Mucosa of descending colon (tissue), 3 donors: ENCODE measurements at regions not wholly inside any gene's neighbourhood (a gene's known extent, or its start where the extent isn't known, plus 50 kb on each side); places are given as distances from the start of the nearest gene placed in this dataset.

Experiments used
- ATAC-seq: fragments of 200-7000 bp; cut with Tn5 transposase; one replicate; pipeline ENCODE4 v1.9.1; 2020; ENCODE audit warnings: mild to moderate bottlenecking, moderate library complexity
- DNase-seq, 3 donors: peaks; one replicate each; pipeline ENCODE4 v3.0.0-alpha.2; 2020
- H3K36me3 ChIP-seq: fragments of 200-600 bp; one replicate; pipeline ENCODE4 v1.8.0; 2021; ENCODE audit warnings: low read depth, mild to moderate bottlenecking
- H3K4me1 ChIP-seq: fragments of 200-600 bp; one replicate; pipeline ENCODE4 v1.8.0; 2021; ENCODE audit warnings: low read depth, mild to moderate bottlenecking
- H3K4me3 ChIP-seq: fragments of 200-600 bp; one replicate; pipeline ENCODE4 v1.8.0; 2021; ENCODE audit warnings: mild to moderate bottlenecking
- H3K9me3 ChIP-seq: fragments of 200-600 bp; one replicate; pipeline ENCODE4 v1.8.0; 2021; ENCODE audit warnings: mild to moderate bottlenecking
- CTCF ChIP-seq: fragments of 200-600 bp; IDR thresholded peaks from one replicate; pipeline ENCODE4 v1.8.0; 2022; ENCODE audit warnings: antibody characterized with exemption, mild to moderate bottlenecking
- intact Hi-C, 2 donors: fragments of 100-400 bp; cut with DNase I in 1 of 2; cut with micrococcal nuclease in 1 of 2; formaldehyde crosslinking; loops; one replicate each; pipeline versions ENCODE4 v1.11.0 to v1.11.1; 2022; cut with DNase I, micrococcal nuclease
- donor health status: DM: no; HTN: no; CAD: no; lungs with moderate emphysema.
- donor health status: DM: no; HTN: no; CAD: no.
- donor health status: DM: no; HTN: yes; CAD: no.

DNA sequence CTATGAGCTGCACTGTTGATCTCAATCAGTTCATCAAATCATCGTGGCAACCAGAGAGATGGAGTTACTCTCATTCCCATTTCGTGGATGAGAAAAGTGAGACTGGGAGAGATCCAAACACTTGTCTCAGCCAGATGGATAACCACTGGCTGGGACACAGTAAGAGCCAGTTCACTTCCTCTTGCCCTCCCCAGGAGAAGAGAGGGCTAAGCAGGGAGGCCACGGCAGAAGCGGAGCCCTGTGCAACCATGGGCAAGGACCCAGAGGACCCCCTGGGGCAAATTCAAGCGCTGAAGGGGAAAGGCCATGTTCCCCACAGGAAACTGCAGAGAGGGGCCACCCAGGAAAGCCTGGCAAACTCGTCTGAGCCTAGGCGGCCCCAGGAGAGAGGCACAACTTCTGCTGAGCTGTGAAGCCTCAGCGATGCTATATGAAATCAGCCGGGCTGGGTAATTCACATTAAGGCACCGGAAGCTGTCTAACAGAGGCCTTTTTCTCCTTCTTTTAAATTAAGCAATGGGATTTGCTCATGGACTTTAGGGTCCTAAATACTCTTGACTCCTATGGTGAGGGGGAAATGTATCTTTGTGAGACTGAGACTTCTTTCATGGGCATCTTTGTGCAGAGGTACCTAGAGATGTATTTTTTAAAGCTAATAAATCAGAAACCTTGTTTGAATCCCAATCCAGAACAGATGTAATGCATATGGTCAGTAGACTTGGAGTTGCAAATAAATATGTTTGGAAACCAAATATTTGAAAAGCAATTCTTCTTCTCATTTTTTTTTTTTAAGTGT, 137.1 kb upstream of the SMIM23 start:
- intact Hi-C loops: no loop called here
- DNase-seq (no peak), ATAC-seq (no peak)
- no peaks in the 10 kb centered on the region for H3K4me1 ChIP-seq
- H3K9me3 ChIP-seq: no peaks in the 10 kb centered on the region
- TF ChIP-seq CTCF: no peak
- no peaks in the 10 kb centered on the region for H3K36me3 ChIP-seq
- no peak overlapping the region for H3K4me3 ChIP-seq

DNA sequence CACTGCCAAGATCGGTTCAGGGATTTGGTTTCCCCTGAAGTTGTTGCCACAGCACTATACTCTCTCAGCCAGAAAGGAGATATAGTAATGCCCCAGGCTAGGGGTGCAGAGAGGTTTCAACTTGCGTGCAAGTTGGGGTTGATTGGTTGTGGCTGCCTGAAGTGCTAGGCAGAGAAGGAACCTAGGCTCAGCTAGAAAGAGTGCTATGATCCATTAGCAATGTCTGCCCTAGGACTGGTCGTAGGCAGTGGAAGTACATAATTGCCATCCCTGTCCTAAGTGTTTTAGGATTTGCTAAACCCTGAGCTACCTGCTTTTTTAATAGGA, 136.6 kb upstream of the SMIM23 start:
- intact Hi-C loops: no loop called here
- TF ChIP-seq CTCF: no peak
- no peaks in the 10 kb centered on the region for H3K9me3 ChIP-seq
- H3K36me3 ChIP-seq: no peaks in the 10 kb centered on the region
- no peak overlapping the region for H3K4me3 ChIP-seq
- DNase-seq: no peak
- no peaks in the 10 kb centered on the region for H3K4me1 ChIP-seq
- no peak for ATAC-seq

DNA sequence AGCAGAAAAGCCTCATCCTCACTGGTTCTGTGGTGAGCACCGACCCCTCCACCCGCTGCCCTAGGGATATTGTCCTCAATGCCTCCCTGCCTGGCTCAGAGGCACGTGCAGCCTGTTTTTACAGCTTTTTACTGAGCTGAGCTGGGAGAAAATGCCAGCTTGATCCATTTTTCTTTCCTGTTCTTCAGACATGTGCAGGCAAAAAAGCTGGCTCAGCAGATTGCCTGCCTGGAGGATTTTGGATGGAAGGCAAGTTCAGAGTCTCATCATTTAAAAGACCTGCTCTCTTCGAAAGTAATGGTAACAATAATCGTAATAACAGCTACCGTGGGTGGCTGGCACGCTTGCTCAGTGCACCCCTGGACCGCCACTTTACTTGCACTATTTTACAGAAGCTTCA, 135.0 kb upstream of the SMIM23 start:
- intact Hi-C loops: no loop called here
- Histone ChIP-seq H3K4me3 (no peak overlapping the region), H3K9me3 (no peaks in the 10 kb centered on the region), H3K4me1 (no peaks in the 10 kb centered on the region), H3K36me3 (no peaks in the 10 kb centered on the region)
- no peak for TF ChIP-seq CTCF
- DNase-seq (no peak), ATAC-seq (no peak)

- Histone ChIP-seq H3K4me3 (no peak overlapping the region), H3K36me3 (no peaks in the 10 kb centered on the region), H3K4me1 (no peaks in the 10 kb centered on the region), H3K9me3 (no peaks in the 10 kb centered on the region)
- no peak for TF ChIP-seq CTCF
- intact Hi-C loops: no loop called here
- ATAC-seq: no peak
- no peak for DNase-seq
These were observed 134.5 kb upstream of the SMIM23 start for GRCh38 chr5:171651102-171651501.

DNA sequence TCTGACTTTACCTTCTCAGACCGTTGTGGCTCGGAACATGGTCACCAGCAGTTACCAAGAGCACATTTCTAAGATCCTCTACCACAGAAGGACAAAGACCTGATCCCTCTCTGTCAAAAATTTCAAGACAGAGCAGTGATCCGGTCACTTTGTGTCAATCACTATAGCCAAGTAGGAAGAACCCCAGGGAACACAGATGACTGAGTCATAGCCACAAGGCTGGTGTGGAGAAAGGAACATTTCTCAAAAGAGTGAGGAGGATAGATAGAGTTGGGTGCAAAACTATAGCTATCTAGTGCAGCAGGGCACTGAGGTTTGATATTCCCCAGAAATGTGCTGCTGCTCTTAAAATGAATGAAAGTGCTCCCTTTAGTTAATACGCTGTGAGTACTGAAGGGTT, 130.7 kb upstream of the SMIM23 start:
- DNase-seq (no peak), ATAC-seq (no peak)
- no peaks in the 10 kb centered on the region for H3K36me3 ChIP-seq
- no peaks in the 10 kb centered on the region for H3K9me3 ChIP-seq
- intact Hi-C loops: no loop called here
- H3K4me3 ChIP-seq: no peak overlapping the region
- no peak for TF ChIP-seq CTCF
- H3K4me1 ChIP-seq: no peaks in the 10 kb centered on the region

DNA sequence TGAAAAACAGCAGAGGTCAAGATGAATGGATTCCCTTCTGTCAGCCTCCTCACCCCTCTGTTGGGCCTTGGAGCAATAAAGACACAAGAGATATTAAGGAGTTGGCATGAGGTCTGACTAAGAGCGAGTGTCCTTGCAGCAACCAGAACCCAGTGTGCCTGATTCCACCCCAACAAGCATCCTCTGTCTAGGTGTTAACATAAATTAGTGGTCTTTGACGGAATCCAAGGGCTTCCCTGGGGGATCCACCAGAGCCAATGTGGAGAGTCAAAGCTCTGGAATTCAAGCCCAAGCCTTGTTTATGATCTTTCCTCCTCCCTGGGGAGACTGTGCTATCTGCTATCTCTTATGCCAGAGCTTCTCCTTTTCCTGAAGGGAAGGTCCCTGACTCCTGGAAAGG, 128.1 kb upstream of the SMIM23 start:
- DNase-seq: no peak
- Histone ChIP-seq H3K36me3 (no peaks in the 10 kb centered on the region), H3K4me1 (no peaks in the 10 kb centered on the region), H3K9me3 (no peaks in the 10 kb centered on the region), H3K4me3 (no peak overlapping the region)
- intact Hi-C loops: no loop called here
- TF ChIP-seq CTCF: no peak
- ATAC-seq: no peak
